Endodermal cell (in vitro differentiated cells): ENCODE measurements at regions not wholly inside any gene's neighbourhood (a gene's known extent, or its start where the extent isn't known, plus 50 kb on each side); places are given as distances from the start of the nearest gene placed in this dataset.
A peak's percentile ranks its signal among the peaks of the same experiment; 100 is the strongest.

Experiments
- DNase-seq: peaks from one replicate; pipeline ENCODE4 v3.0.0-alpha.2; 2017
- H3K27ac ChIP-seq: 2 replicates; pipeline ENCODE4 v1.5.1; 2013; ENCODE audit warnings: mild to moderate bottlenecking, low read depth, low read length, moderate library complexity
- H3K27me3 ChIP-seq: 2 replicates; pipeline ENCODE4 v1.6.1; 2013; ENCODE audit warnings: mild to moderate bottlenecking, low read length, moderate library complexity; ENCODE audit not compliant: insufficient read depth, control insufficient read depth, poor library complexity, severe bottlenecking
- H3K36me3 ChIP-seq: 2 replicates; pipeline ENCODE4 v1.7.0; 2013; ENCODE audit warnings: mild to moderate bottlenecking, low read length, moderate library complexity; ENCODE audit not compliant: control insufficient read depth, insufficient read depth
- H3K4me1 ChIP-seq: one replicate; pipeline ENCODE4 v1.7.0; 2013; ENCODE audit warnings: low read length; ENCODE audit not compliant: control insufficient read depth, insufficient read depth
- H3K4me3 ChIP-seq: 2 replicates; pipeline ENCODE4 v1.5.1; 2013; ENCODE audit warnings: mild to moderate bottlenecking, low read length, moderate library complexity
- H3K9ac ChIP-seq: 2 replicates; pipeline ENCODE4 v1.6.1; 2013; ENCODE audit warnings: mild to moderate bottlenecking, low read length, moderate library complexity; ENCODE audit not compliant: poor library complexity, severe bottlenecking; ENCODE audit errors: extremely low read depth
- H3K9me3 ChIP-seq: 2 replicates; pipeline ENCODE4 v1.6.1; 2013; ENCODE audit warnings: mild to moderate bottlenecking, low read length, moderate library complexity; ENCODE audit not compliant: control insufficient read depth
- H3K27ac Mint-ChIP-seq: 2 replicates; pipeline ENCODE4 v1.8.0; 2020; ENCODE audit warnings: mixed read lengths
- H3K27me3 Mint-ChIP-seq: 2 replicates; pipeline ENCODE4 v1.8.0; 2021; ENCODE audit warnings: mild to moderate bottlenecking, mixed read lengths; ENCODE audit not compliant: insufficient read depth
- H3K36me3 Mint-ChIP-seq: 2 replicates; pipeline ENCODE4 v1.8.0; 2020; ENCODE audit warnings: low read depth, mixed read lengths
- H3K4me1 Mint-ChIP-seq: 2 replicates; pipeline ENCODE4 v1.8.0; 2020; ENCODE audit warnings: mixed read lengths
- H3K4me3 Mint-ChIP-seq: 2 replicates; pipeline ENCODE4 v1.8.0; 2020; ENCODE audit warnings: mild to moderate bottlenecking, moderate library complexity, mixed read lengths
- H3K9me3 Mint-ChIP-seq: 2 replicates; pipeline ENCODE4 v1.8.0; 2020; ENCODE audit warnings: mild to moderate bottlenecking, mixed read lengths
- CTCF ChIP-seq: fragments of 200-600 bp; sonication (generic); conservative IDR thresholded peaks from 2 replicates; pipeline ENCODE4 v1.5.0; 2021; ENCODE audit warnings: antibody characterized with exemption, mild to moderate bottlenecking
- WGBS, 2 experiments: methylation state at CpG; one replicate each; pipeline versions ENCODE4 v1.1.5 to v1.1.7; 2013; ENCODE audit warnings: missing lambda C conversion rate in 2 of 2, mixed read lengths in 1 of 2; ENCODE audit not compliant: insufficient coverage in 1 of 2, insufficient read length in 1 of 2; 5-methylcytosine and 5-hydroxymethylcytosine counted together

DNA sequence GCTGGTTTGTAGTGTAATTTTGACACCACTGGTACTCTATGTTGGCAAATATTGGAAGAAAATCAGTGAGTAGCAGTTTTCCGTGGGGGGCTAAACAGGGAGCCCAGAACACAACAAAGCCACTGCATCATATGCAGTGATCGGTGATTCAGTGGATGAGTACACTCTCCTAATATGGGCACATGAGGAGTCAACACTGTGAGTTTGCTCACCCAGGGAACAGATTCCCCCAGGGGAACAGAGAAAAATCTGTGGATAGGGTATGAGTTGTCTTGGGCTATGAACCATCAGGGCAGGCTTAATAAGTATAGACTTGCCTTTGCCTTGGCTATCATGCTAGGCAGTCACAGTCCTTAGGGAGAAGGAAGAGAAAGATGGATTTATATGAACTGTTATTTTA is 227.7 kb upstream of the SEMA3E start:
- Mint-ChIP-seq H3K4me3 (no peak overlapping the region), H3K36me3 (peaks cover 5% of the 10 kb centered on the region), H3K27me3 (no peaks in the 10 kb centered on the region), H3K27ac (no peak overlapping the region), H3K9me3 (peaks cover 4% of the 10 kb centered on the region), H3K4me1 (peaks cover 1% of the 10 kb centered on the region)
- Histone ChIP-seq H3K27ac (no peak overlapping the region), H3K27me3 (no peaks in the 10 kb centered on the region), H3K9me3 (peaks cover 12% of the 10 kb centered on the region), H3K4me1 (no peaks in the 10 kb centered on the region), H3K4me3 (no peak overlapping the region), H3K36me3 (no peaks in the 10 kb centered on the region), H3K9ac (no peak overlapping the region)
- DNase-seq: no peak
- 92 to 95% methylated on average over 2 of the region's 2 CpGs for WGBS, 2 experiments
- no peak for TF ChIP-seq CTCF

DNA sequence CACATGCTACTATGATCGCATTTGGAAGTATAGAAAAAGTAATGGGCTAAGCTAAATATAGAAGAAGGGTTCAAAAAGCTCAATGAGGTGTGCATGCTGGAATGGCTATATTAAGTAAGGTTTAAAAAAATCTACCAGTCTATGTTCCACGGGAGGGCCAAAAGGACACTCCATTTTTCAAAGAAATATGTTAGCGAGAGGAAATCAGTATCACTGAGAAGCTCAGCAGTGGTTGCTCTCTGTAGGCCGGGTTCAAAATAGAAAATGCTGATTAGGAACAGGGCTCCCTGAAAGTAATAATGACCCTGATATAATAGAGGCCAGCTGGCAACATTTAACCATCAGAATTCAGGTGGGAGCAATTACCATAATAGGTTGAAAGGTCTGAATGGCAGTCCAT is 224.5 kb upstream of the SEMA3E start:
- Histone ChIP-seq H3K4me3 (peak overlapping the region; percentile 53), H3K27me3 (no peaks in the 10 kb centered on the region), H3K9ac (no peak overlapping the region), H3K9me3 (peaks cover 12% of the 10 kb centered on the region), H3K4me1 (no peaks in the 10 kb centered on the region), H3K27ac (no peak overlapping the region), H3K36me3 (no peaks in the 10 kb centered on the region)
- no peak for TF ChIP-seq CTCF
- Mint-ChIP-seq H3K36me3 (peaks cover 9% of the 10 kb centered on the region), H3K27ac (no peak overlapping the region), H3K4me1 (peaks cover 1% of the 10 kb centered on the region), H3K27me3 (no peaks in the 10 kb centered on the region), H3K9me3 (peaks cover 4% of the 10 kb centered on the region), H3K4me3 (no peak overlapping the region)
- 87 to 94% methylated on average over 4 of the region's 4 CpGs for WGBS, 2 experiments
- no peak for DNase-seq

DNA sequence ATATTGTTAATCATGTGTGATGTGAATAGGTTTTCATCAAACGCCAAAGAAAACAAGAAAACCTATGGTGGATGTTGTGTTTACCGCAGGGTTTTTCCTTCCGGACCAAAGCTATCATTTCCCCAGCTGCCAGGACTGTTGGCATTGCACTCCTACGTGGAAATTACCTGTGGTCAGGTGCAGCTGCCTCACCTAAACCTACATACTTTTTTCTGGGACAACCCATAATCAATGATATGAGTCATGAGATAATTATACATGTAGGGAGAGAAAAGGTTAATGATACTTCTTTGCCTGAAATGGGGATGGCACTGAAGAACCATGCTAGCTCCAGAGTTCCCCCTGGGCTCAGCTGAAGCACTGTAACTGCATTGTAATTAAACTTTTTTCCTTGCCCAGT is 223.6 kb upstream of the SEMA3E start:
- Mint-ChIP-seq H3K9me3 (peaks cover 4% of the 10 kb centered on the region), H3K27ac (no peak overlapping the region), H3K4me1 (peaks cover 1% of the 10 kb centered on the region), H3K4me3 (no peak overlapping the region), H3K36me3 (peaks cover 9% of the 10 kb centered on the region), H3K27me3 (no peaks in the 10 kb centered on the region)
- no peak overlapping the region for H3K27ac ChIP-seq
- DNase-seq: no peak
- no peaks in the 10 kb centered on the region for H3K36me3 ChIP-seq
- 93 to 94% methylated on average over 3 to 4 of the region's 4 CpGs for WGBS, 2 experiments
- no peak overlapping the region for H3K9ac ChIP-seq
- H3K4me3 ChIP-seq: no peak overlapping the region
- TF ChIP-seq CTCF: no peak
- H3K9me3 ChIP-seq: peaks cover 12% of the 10 kb centered on the region
- no peaks in the 10 kb centered on the region for H3K4me1 ChIP-seq
- H3K27me3 ChIP-seq: no peaks in the 10 kb centered on the region
